RWPE1 (cell line): ENCODE measurements at regions not wholly inside any gene's neighbourhood (a gene's known extent, or its start where the extent isn't known, plus 50 kb on each side); places are given as distances from the start of the nearest gene placed in this dataset.
A peak's percentile ranks its signal among the peaks of the same experiment; 100 is the strongest.
"Not testable (repeated sequence)": the region's sequence is repeated elsewhere in the genome, so short reads cannot be mapped to it uniquely, and the experiment has no call there.

Experiments used
- CTCF ChIA-PET: fragments of 350-600 bp; sonication (Branson Sonifier 250); formaldehyde crosslinking; extraction: SDS; loops from one replicate; lab custom pipeline; 2021; lab: Yijun Ruan, JAX
- POLR2A ChIA-PET: fragments of 400-600 bp; formaldehyde crosslinking; extraction: SDS; loops from one replicate; lab custom pipeline; 2020; ENCODE audit warnings: antibody characterized with exemption; ENCODE audit not compliant: low non-redundant PET; lab: Yijun Ruan, JAX
- DNase-seq: peaks from one replicate; pipeline ENCODE4 v3.0.0; 2012; ENCODE audit warnings: low spot score
- H3K27ac ChIP-seq: fragments of 450-650 bp; 2 replicates; pipeline ENCODE4 v1.5.1; 2017
- TF ChIP-seq, protein P1 (sequence below): fragments of 450-650 bp; conservative IDR thresholded peaks from 2 replicates; pipeline ENCODE4 v1.5.1; 2017; ENCODE audit warnings: low read depth, mild to moderate bottlenecking

DNA sequence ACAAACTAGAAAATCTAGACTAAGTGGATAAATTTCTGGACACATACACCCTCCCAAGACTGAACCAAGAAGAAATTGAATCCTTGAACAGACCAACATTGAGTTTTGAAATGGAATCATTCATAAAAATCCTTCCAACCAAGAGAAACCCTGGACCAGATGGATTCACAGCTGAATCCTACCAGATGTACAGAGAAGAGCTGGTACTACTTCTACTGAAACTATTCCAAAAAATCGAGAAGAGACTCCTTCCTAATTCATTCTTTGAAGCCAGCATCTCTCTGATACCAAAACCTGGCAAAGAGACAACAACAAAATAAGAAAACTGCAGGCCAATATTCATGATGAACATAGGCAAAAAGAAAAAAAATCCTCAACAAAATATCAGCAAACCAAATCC is 227.4 kb downstream of the RPAP3 start:
- TF ChIP-seq, protein P1, sequence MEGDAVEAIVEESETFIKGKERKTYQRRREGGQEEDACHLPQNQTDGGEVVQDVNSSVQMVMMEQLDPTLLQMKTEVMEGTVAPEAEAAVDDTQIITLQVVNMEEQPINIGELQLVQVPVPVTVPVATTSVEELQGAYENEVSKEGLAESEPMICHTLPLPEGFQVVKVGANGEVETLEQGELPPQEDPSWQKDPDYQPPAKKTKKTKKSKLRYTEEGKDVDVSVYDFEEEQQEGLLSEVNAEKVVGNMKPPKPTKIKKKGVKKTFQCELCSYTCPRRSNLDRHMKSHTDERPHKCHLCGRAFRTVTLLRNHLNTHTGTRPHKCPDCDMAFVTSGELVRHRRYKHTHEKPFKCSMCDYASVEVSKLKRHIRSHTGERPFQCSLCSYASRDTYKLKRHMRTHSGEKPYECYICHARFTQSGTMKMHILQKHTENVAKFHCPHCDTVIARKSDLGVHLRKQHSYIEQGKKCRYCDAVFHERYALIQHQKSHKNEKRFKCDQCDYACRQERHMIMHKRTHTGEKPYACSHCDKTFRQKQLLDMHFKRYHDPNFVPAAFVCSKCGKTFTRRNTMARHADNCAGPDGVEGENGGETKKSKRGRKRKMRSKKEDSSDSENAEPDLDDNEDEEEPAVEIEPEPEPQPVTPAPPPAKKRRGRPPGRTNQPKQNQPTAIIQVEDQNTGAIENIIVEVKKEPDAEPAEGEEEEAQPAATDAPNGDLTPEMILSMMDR = no peak
- ChIA-PET CTCF (no interaction called here), POLR2A (no interaction called here)
- DNase-seq = no peak
- no peak overlapping the region for H3K27ac ChIP-seq

DNA sequence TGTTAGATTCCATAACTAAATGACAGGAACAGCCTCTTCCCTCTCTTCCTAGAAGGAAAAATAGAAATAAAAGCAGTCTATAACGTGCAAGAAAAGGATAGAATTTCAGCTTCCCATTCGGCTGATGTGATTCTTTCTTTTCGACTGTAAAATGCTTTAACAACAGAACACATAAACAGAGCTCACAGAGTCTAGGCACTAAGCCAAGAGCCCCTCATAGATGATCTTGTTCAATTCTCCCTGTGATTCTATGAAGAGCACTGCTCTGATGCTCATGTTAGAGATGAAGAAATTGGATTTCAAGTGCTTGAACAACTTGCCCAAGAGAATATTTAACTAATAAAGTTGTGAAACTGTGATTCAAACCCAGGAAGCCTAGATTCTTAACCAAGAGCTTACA is 232.7 kb downstream of the RPAP3 start:
- TF ChIP-seq, protein P1 = no peak
- POLR2A ChIA-PET = no interaction called here
- H3K27ac ChIP-seq = no peak overlapping the region
- CTCF ChIA-PET = no interaction called here
- no peak for DNase-seq

DNA sequence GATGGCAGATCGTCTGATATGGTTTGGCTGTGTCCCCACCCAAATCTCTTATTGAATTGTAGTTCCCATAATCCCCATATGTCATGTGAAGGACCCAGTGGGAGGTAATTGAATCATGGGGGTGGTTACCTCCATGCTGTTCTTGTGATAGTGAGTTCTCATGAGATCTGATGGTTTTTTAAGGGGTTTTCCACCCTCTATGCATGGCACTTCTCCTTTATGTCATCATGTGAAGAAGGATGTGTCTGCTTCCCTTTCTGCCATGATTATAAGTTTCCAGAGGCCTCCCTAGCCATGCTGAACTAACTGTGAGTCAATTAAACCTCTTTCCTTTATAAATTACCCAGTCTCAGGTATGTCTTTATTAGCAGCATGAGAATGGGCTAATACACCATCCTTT is 235.5 kb downstream of the RPAP3 start:
- DNase-seq, POLR2A ChIA-PET, H3K27ac ChIP-seq: not testable (repeated sequence)
- CTCF ChIA-PET = interaction anchor here (1.1 kb wide), 1 partner anchor 11 kb away, joined by 4 read pairs; no protein-coding TSS in a partner anchor

DNA sequence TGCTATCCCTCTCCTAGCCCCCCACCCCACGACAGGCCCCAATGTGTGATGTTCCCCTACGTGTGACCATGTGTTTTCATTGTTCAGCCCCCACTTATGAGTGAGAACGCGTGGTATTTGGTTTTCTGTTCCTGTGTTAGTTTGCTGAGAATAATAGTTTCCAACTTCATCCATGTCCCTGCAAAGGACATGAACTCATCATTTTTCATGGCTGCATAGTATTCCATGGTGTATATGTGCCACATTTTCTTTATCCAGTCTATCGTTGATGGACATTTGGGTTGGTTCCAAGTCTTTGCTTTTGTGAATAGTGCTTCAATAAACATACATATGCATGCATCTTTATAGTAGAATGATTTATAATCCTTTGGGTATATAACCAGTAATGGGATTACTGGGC is 241.9 kb downstream of the RPAP3 start:
- CTCF ChIA-PET, H3K27ac ChIP-seq, DNase-seq, POLR2A ChIA-PET: not testable (repeated sequence)

DNA sequence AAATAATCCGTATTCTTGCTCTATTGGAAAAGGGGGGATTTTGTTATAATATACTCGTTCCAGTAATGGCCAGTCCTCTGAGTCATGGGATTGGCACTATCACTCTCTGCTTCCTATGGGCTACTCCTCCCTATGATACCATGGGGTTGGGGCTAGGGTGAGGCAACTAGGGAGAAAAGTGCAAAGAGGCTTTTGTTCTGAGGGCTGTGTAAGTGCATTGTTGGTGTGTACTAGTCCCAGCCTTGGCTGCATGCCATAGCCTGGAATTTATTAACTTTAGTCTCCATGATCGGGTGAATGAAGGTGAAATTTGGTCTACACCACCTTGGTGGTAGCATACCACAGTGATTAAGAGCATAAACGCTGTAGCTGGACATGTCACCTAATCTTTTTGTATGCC is 247.6 kb downstream of the RPAP3 start:
- ChIA-PET CTCF (no interaction called here), POLR2A (no interaction called here)
- TF ChIP-seq, protein P1 = no peak
- peak; percentile 46 for DNase-seq
- no peak overlapping the region for H3K27ac ChIP-seq

DNA sequence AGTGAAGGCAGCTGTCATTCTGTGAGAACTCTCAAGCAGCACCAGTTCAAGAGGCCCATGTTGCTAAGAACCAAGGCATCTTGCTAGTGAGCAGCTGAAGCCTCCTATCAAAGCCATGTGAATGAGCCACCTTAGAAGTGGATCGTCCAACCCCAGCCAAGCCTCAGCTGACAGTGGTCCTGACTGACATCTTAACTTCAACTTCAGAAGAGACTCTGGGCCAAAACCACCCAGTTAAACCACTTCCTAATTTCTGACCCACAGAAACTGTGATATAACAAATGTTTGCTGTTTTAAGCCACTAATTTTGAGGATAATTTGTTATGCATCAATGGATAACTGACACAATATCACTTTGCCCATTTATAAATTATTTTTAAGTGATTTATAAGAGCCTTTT is 256.0 kb downstream of the RPAP3 start:
- no peak for DNase-seq

DNA sequence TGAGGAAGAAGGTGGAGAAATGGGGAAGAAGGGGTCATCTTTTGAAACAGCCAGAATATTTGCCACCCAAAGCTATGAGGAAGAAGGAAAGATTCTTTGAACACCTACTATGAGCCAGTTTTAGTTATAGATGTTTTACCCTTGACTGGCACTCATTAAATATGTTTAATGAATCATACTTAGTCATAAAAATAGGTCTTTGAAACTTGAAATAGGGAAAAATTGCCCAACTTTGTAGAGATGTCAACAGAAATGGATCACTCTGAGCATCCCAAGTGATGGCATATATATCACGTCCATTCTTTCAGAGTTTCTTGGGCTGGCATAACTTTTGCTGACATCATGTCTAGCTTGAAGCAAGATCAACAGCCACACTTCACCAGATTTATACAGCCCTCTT is 263.5 kb downstream of the RPAP3 start:
- TF ChIP-seq, protein P1 = no peak
- ChIA-PET POLR2A (no interaction called here), CTCF (no interaction called here)
- no peak overlapping the region for H3K27ac ChIP-seq
- no peak for DNase-seq

More for the DNA sequence above, 256.0 kb downstream of the RPAP3 start:
- ChIA-PET CTCF (no interaction called here), POLR2A (no interaction called here)
- no peak overlapping the region for H3K27ac ChIP-seq
- TF ChIP-seq, protein P1 = no peak

DNA sequence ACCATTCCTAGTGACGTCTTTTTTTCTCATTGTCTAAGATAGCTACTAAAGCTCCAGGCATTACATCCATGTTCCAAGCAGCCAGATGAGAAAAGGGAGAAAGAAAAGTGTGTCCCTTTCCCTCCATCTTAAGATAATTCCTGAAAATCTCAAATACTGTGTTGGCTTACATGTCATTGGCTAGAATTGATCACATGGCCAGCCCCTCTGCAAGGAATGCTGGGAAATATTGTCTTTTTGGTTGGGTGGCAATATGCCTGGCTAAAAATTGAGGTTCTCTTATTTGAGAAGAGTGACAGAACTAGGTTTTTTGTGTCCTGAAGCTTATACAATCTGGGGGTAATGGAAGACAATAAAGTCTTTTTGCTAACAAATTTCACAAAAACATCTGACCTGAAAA is 264.3 kb downstream of the RPAP3 start:
- DNase-seq = no peak
- ChIA-PET CTCF (no interaction called here), POLR2A (no interaction called here)
- no peak overlapping the region for H3K27ac ChIP-seq
- TF ChIP-seq, protein P1 = no peak
